ENCODE measurements at regions not wholly inside any gene's neighbourhood (a gene's known extent, or its start where the extent isn't known, plus 50 kb on each side); places are given as distances from the start of the nearest gene placed in this dataset.

DNA sequence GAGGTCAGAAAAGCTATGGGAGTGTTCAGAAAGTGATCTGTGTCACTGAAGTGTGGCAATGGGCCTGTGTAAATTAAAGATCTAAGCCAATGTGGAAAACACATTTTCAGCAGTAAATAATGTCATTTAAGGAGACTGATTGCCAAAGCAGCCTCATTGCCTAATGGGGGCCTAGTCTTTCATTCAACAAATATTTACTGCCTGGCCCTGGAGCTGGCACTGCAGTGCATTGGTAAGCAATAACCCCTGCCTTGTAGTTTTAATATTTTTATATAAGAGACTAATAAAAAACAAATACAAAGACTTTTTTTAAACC lies 326.6 kb downstream of the BTG1 start:
- DNase-seq (ENCODE audit: low read depth in 4 of 4, low spot score in 3 of 4) = peak in 1 of 4 donors; percentile 25

DNA sequence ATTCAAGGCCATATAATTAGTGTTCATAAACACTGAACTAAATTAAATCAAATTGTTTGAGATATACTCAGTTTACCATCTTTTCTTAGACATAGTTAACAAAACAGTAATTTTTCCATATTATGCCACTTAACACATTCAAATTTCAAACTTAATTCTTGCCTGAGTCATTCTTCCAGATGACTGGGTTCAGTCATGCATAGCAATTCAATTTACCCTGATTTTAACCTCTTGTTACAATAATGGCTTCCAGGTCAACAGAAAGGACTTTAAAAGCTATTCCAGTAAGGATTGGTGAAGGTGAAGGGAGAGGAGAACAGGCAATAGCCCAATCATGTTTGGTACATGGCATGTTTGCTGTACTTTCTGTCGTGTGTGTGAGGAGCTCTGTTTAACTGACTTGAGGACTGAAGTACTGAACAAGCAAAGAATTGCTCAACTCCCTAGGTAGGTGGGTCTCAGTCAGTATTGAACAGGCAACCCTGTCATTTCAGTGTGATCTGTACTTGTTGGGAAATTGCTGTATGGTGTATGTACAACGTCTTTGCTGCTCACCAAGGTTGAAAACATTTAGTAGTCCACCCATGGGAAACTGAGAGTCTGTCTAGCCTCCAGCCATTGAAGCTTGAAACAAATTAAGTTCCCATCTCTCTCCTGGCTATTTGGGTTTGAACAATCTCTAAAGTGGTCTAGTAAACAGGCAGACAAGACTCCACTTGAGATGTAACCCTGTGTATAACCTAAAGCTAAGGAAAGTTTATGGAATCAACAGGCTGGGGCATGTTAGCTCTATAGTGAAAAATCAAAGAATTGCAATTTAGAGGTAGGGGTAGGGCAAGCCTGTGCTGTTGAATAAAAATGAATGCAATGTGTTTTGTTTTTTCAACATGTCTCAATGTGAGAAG lies 327.2 kb downstream of the BTG1 start:
- DNase-seq (ENCODE audit: low read depth in 4 of 4, low spot score in 3 of 4) = no peak

DNA sequence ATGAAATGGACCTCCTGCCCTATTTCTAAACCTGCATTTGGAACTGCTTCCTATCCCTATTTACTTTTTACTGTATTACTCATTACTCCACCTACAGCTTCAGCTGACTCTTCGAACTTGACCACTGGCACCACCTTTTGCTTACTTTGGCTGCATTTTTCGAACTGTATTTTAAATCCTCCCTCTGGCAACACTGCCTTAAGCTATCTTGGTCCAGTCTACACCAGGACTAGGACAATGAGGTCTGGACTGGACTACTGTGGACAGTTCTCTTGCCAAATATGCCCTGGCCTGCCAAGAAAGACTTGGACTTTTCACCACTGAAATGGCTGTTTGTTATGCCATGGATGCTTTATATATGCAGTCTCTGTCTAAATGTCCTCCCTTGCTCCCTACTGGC lies 328.1 kb downstream of the BTG1 start:
- DNase-seq (ENCODE audit: low read depth in 4 of 4, low spot score in 3 of 4) = no peak

DNA sequence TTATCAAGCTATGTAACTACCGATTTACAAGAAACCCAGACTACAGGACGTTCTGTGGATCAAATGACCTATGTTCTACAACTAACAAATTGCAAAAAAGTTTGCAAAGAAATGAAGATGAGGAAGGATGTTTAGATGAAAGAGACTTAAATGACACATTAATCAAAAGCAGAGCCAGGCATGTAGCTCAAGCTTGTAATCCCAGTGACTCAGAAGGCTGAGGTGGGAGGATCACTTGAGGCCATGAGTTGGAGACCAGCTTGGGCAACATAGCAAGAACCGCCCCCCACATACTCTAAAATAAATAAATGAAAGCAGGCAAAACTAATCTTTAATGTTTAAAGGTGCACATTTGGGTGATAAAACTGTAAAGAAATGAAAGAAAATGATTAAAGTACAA lies 331.9 kb downstream of the BTG1 start:
- no peak for DNase-seq (ENCODE audit: low read depth in 4 of 4, low spot score in 3 of 4)

DNA sequence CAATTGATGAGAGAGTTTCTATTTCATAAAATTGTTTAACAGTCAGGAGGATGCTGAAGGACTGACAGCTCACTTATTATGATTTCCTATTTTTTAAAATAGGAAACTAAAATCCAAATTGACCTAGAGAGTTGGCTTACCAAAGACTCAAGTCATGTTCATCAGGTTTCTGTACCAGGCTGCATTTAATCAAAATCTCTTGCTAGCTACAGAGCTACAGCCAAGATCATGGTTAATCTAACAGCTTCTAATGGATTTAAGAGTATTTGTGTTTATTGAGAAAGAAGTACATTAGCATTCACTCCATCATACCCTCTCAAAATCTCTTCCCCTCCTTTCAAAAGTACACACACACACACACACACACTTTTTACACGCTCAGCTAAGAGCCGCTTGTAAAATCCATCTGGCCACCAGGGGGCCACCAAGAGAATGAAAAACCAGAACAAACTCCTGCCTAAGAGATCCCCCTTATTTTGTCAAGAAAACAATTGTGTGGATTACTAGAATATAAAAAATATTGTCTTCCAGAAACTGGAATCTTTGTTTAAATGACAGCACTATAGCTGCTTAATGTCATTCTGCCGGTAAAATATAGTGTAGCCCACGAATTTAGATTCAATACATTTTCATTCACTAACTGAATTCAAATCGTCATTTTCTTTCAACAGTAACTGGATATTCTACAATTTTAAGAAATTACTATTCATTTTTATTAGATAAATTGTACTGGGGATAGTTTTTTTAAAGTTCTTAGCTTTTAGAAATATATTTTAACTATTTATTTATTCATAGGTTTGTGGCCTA lies 334.0 kb downstream of the BTG1 start:
- DNase-seq (ENCODE audit: low read depth in 4 of 4, low spot score in 3 of 4) = peak in 3 of 4 donors; percentile 35 to 59 (median 48)

DNA sequence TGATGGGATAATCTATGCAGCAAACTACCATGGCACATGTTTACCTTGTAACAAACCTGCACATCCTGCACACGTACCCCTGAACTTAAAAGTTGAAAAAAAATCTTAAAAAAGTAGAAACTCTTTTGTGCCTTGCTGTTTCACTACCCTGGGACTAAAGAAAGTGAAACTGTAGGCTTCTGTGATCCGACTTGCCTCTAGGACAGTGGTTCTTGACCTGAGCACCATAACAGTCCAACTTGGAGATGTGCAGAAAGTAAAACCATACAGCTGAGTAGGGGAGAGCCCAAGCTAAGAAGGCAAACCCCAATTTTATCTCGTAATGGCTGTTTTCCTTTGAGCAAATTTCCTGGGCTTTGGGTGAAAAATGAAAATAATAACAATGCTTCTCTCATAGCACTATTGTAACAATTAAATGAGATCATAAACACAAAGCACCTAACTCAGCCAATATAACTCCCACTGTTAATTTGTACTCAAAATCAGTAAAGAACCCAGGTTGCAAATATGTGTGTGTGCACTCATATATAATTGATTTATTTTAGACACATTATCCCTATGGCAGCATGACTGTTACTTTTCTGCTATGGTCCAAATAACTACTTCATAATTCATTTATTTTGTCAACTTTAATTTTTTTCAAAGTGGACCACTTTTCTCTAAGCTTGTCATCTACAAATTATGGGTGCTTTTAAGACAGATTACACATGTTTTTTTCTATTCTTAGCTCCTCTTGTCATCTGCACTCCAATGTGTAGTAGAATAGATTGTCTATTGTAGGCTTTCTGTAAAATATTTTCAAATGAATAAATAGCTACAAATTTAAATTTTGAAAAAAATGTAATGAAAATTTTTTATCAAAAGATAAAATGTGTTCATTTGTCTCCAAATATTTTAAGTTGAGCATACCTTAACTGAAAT lies 334.9 kb downstream of the BTG1 start:
- DNase-seq (ENCODE audit: low read depth in 4 of 4, low spot score in 3 of 4) = no peak

DNA sequence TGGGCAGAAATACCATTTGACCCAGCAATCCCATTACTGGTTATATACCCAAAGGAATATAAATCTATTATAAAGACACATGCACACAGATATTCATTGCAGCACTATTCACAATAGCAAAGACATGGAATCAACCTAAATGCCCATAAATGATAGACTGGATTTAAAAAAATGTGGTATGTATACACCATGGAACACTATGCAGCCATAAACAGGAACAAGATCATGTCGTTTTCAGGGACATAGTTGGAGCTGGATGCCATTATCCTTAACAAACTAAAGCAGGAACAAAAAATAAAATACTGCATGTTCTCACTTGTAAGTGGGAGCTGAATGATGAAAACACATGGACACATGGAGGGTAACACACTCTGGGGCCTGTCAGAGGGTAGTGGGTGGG lies 335.6 kb downstream of the BTG1 start:
- no peak for DNase-seq (ENCODE audit: low read depth in 4 of 4, low spot score in 3 of 4)

DNA sequence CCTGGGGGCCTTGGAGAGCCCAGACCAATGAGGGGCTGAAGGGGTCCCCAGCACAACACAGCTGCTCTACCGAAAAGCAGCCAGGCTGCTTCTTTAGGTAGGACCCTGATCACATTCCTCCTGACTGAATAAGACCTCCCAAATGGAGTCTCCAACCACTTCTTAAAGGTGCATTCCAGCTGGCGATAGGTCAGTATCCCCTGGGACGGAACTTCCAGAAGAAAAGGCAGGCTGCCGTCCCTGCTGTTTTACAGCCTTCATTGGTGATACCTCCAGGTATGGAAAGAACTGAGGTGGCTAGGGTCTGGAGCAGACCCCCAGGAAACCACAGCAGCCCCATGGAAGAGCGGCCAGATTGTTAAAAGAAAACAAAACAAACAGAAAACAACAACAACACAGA lies 340.6 kb downstream of the BTG1 start:
- DNase-seq (ENCODE audit: low read depth in 4 of 4, low spot score in 3 of 4) = no peak

DNA sequence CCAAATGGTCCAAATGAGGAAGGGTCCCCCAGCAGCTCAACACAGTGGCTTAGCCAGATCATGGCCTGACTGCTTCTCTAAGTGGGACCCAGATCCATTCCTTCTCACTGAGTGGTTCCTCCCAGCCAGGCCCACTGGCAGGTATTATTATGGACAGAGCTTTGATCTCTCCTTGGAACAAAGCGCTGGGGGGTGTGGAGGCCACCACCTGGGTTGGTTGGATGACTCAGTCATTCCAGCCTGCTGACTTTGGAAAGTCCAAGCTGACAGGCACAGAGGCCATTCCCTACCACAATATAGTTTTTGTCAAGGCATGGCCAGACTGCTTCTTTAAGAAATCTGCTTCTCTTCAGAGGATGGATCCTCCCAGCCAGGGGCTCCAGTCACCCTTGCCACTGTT lies 341.1 kb downstream of the BTG1 start:
- no peak for DNase-seq (ENCODE audit: low read depth in 4 of 4, low spot score in 3 of 4)

DNA sequence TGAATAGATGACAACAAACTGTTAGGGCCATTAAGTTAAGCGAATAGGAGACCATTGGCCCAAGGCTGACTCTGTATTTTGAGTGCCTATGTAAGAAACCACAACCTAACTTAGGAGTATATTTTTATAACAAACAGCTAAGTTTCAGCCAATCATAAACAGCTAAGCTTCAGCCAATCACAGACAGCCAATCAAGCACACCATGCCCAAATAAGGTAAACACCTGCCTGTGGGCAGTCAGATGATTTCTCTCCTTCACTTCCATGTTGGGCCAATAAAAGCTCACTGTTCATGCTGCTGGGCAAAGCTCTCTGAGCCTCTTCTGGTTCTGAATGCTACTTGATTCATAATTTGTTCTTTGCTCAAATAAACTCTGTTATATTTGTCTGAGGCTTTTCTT lies 344.6 kb downstream of the BTG1 start:
- no peak for DNase-seq (ENCODE audit: low read depth in 4 of 4, low spot score in 3 of 4)

DNA sequence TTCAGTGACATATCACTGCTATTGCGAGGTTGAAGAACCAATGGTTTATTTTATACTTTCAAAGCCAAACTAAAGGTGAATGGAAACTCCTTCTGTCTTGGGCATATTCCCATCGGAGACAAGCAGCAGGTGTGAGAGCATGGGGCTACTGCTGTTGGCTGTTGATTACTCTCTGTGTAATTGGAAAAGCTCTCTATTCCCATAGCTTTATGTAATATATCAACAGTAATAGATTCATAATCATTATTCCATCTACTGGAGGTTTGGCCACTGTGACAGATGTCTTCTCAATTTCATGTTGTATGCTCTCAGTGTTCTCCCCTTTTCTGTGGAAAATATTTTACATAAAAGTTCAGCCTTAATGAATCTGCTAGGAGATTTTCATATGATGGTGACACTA lies 352.0 kb downstream of the BTG1 start:
- no peak for DNase-seq (ENCODE audit: low read depth in 4 of 4, low spot score in 3 of 4)

DNA sequence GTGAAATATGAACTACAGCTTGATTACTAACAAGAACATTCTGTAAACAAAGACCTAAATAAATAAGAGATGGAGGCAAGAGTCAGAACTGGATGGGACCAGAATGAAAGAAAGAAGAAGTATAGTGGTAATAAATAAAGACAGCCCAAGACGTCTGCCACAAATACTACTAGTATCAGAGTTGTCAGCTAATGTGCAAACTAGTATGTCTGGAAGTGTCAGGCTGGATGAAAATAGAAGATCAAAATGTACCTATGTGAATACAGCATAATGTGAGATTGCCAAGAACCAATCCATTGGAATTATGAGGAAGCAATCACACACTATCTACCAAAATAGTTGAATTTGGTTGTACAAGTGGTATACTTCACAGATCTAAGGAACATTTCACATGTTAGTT lies 353.0 kb downstream of the BTG1 start:
- no peak for DNase-seq (ENCODE audit: low read depth in 4 of 4, low spot score in 3 of 4)

DNA sequence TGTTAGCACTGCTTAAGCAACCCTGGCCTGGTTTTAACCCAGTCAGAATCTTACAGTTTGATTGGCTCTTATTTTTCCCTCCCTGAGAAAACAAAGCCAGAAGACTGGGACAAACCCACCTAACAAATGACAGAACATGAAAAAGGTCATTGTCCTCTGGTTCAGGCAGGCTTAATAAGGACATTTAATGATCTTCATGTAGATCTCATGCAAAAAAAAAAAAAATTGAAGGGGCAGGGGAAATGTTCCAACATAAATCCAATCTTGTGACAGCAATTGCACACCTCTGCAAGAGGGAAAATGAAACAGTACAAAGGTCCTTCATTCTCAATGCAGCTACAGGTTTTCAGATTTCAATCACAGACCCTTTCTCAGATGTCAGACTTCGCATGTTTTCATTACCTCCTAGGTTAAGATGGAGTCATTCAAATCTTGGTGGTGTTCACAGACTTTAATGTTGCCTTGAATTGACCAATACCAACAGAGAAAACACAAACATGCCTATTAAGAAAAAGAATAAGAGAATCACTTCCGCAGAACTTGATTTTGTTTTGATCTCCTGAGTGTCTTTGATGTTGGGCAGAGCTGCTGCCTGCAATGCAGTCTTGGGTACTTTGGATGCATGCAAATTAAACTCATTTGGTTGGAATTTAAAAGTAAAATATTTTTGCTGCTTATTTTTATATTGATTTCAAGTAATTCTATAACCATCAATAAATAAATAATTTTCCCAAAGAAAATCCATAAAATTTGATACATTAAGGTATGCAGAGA lies 359.0 kb downstream of the BTG1 start:
- DNase-seq (ENCODE audit: low read depth in 4 of 4, low spot score in 3 of 4) = no peak

DNA sequence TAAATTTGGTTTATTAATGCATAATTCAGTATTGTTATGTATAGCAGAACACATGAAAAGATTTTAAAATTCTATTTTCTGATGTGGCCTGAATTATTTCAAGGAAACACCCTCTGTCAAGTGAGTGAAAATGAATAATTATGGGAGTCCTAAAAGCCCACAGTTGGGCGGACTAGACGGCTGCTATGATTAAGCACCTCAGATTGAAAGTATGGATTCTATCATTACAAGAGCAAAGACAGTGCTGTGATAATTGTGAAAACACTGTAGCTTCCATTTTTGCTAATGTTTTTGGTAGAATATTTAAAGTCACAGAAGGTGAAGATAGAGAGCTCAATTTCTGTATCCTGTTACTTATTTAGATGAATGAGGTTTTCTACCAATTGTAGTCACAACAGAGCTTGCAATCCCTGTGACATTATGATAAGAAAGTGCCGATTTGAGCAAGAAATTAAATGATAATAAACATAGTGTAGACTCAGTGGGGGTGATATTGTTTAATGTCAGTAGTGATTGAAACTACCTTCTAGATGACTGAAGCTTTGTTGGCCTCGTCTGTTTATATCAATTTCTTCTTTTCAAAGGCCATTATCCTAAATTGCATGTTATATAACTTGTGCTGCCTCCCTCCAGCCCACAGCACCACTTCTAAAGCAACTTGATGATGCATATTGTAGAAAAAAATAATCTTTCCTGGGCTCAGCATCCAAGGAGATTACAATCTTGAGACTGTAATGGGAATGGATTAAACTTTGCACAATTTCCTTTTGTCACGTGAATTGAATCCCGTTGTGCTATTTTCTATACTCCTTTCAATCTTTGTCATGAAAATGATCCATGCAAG lies 359.8 kb downstream of the BTG1 start:
- DNase-seq (ENCODE audit: low read depth in 4 of 4, low spot score in 3 of 4) = no peak

DNA sequence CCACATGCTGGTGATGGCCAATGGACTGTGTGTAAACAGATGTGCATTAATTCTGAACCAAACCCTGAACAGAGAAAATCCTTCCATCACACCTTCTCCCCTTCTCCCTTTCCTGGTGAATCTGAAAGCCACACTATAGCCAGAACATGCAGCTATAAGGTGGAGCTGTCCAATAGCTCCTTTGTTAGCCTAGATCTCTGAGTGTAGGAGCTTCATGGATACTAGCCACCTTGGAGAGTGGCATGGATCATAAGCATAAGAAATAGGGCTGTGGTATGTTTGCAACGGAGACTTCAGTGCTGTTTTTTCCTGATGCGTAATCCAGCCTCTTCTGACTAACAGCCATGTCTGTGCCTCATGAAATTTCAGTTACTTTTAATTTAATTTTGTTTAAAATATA lies 364.5 kb downstream of the BTG1 start:
- DNase-seq (ENCODE audit: low read depth in 4 of 4, low spot score in 3 of 4) = no peak

DNA sequence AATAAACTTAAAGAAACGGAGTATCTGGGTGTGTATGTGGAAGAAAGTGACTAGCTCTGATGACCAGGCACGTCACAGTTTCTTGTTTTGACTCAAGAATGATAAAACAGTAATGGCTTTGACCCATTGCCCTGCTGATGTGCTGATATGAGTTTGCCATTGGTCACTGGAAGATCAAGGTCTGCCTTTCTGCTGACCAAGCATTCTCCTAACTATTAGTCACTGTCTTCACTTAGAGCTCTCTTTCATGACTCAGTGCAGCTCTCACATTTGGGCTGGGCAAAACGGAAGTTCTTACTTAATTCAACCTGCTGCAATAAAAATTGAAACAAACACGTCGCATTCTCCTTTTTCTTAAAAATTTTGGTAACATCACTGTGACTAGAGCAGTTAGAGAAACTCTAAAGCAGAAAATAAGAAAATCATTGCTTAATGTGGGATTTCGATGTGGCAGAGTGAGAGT lies 366.7 kb downstream of the BTG1 start:
- peak in 1 of 4 donors; percentile 15 for DNase-seq (ENCODE audit: low read depth in 4 of 4, low spot score in 3 of 4)

DNA sequence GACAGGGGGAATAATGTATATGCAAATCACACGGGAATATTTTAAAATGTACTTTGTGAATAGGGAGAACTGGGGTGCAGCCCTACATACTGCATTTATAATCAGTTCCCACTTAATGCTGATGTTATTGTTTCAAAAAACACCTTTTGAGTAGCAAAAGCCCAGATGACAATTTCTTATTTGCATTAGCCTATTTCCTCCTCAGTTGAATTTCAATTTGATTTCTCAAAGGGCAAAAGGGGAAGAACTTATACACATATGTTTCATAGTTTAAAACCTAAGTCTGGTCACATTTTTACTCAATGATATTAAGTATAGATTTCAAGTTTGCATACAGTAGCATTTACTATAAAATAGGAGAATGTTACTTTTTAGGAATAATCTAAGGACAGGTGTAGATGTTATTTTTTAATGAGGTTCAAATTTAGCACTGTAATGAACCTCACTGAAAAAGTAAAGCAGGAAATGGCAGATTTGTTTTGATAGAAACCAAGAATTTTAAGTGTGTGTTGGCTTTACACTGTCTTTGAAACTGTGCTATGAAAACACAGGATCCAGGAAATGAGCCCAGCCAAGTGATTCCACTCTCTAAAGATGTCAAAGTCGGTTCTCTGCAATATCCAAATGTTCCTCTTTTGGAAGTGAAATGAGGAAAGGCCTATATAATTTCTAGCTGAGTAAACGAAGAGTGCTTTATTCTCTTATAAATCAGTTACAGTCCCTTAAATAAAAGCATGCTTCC lies 367.4 kb downstream of the BTG1 start:
- peak in 1 of 4 donors; percentile 17 for DNase-seq (ENCODE audit: low read depth in 4 of 4, low spot score in 3 of 4)

DNA sequence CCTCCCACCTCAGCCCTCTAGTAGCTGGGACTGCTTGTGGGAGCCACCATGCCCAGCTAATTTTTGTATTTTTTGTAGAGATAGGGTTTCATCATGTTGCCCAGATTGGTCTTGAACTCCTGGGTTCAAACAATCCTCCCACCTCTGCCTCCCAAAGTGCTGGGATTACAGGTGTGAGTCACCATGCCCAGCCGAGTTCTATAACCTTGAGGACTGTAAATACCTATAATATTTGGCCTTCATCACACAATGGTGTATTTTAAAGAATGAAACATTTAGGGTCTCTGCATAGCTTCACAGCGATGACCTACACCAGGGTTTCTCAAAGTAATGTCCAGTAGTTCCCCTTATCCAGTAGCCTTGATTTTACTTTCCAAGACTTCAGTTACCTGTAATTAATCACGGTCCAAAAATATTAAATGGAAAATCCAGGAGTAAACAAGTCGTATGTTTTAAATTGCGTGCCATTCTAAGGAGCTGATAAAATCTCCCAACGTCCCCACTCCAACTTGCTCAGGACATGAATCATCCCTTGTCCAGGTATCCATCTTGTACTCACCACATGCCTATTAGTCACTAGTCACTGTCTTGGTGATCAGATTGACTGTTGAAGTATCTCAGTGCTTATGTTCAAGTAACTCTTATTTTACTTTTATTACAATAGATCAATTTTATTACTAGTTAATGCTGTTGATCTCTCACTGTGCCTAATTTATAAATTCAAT lies 368.2 kb downstream of the BTG1 start:
- no peak for DNase-seq (ENCODE audit: low read depth in 4 of 4, low spot score in 3 of 4)
